K562 (cell line): ENCODE measurements at regions not wholly inside any gene's neighbourhood (a gene's known extent, or its start where the extent isn't known, plus 50 kb on each side); places are given as distances from the start of the nearest gene placed in this dataset.

Experiments
- AFF1 ChIP-seq, 2 experiments: fragments of 450-650 bp; IDR thresholded peaks; 2 replicates each; pipeline ENCODE4 v1.6.1; 2018; ENCODE audit warnings: mild to moderate bottlenecking in 2 of 2, low read depth in 1 of 2; ENCODE audit not compliant: partially characterized antibody in 2 of 2
- ATF3 ChIP-seq, 2 experiments: fragments of 450-650 bp in 1 of 2; sonication (generic) in 1 of 2; formaldehyde crosslinking in 1 of 2; IDR thresholded peaks in 1 of 2; conservative IDR thresholded peaks in 1 of 2; 2 replicates each; pipeline versions ENCODE4 v1.6.1 to v1.8.1; 2016 to 2023; ENCODE audit warnings: mild to moderate bottlenecking in 2 of 2, moderate library complexity in 2 of 2, inconsistent platforms in 1 of 2, missing genetic modification reagents in 1 of 2
- CXXC5 ChIP-seq: fragments of 250-450 bp; sonication (Bioruptor Pico); IDR thresholded peaks from 2 replicates; pipeline ENCODE4 v1.8.0; 2022; ENCODE audit warnings: inconsistent platforms, mild to moderate bottlenecking, moderate library complexity
- DPF2 ChIP-seq: fragments of 450-650 bp; IDR thresholded peaks from 2 replicates; pipeline ENCODE4 v1.6.1; 2016
- E2F6 ChIP-seq, 2 experiments: IDR thresholded peaks; 2 replicates each; pipeline ENCODE4 v1.6.1; 2011; ENCODE audit warnings: borderline replicate concordance in 1 of 2, control low read depth in 1 of 2, low read depth in 1 of 2, low read length in 1 of 2, mild to moderate bottlenecking in 1 of 2, mixed read lengths in 1 of 2, moderate library complexity in 1 of 2; ENCODE audit not compliant: insufficient read depth in 1 of 2, insufficient read length in 1 of 2, poor library complexity in 1 of 2, severe bottlenecking in 1 of 2; ENCODE audit errors: extremely low read depth in 1 of 2
- ELF4 ChIP-seq: fragments of 450-650 bp; formaldehyde crosslinking; IDR thresholded peaks from 2 replicates; pipeline ENCODE4 v1.4.0; 2022; ENCODE audit warnings: missing genetic modification characterization
- ETV6 ChIP-seq, 3 experiments: fragments of 150-350 bp in 1 of 3; sonication (generic) in 1 of 3; formaldehyde crosslinking in 1 of 3; IDR thresholded peaks; 2 replicates each; pipeline versions ENCODE4 v1.6.1 to v1.8.0; 2014 to 2022; ENCODE audit warnings: borderline replicate concordance in 2 of 3, low read depth in 2 of 3, antibody characterized with exemption in 1 of 3, low read length in 1 of 3, mild to moderate bottlenecking in 1 of 3, missing genetic modification reagents in 1 of 3
- HDAC1 ChIP-seq, 2 experiments: fragments of 450-650 bp; IDR thresholded peaks; 2 replicates each; pipeline ENCODE4 v1.6.1; 2016 to 2017; ENCODE audit warnings: inconsistent platforms in 1 of 2, mild to moderate bottlenecking in 1 of 2, moderate library complexity in 1 of 2
- LARP7 ChIP-seq: fragments of 450-650 bp; IDR thresholded peaks from 2 replicates; pipeline ENCODE4 v1.6.1; 2016
- MAFG ChIP-seq: fragments of 450-650 bp; conservative IDR thresholded peaks from 2 replicates; pipeline ENCODE4 v1.6.1; 2016; ENCODE audit warnings: missing genetic modification characterization, missing compliant biosample characterization
- NUFIP1 ChIP-seq: fragments of 450-650 bp; IDR thresholded peaks from 2 replicates; pipeline ENCODE4 v1.6.1; 2018; ENCODE audit not compliant: partially characterized antibody
- OTX1 ChIP-seq: fragments of 450-650 bp; formaldehyde crosslinking; IDR thresholded peaks from 2 replicates; pipeline ENCODE4 v1.4.0; 2022; ENCODE audit warnings: mild to moderate bottlenecking
- PYGO2 ChIP-seq: fragments of 450-650 bp; IDR thresholded peaks from 2 replicates; pipeline ENCODE4 v1.6.1; 2016; ENCODE audit warnings: mild to moderate bottlenecking, missing genetic modification characterization, moderate library complexity, missing compliant biosample characterization
- USF1 ChIP-seq: sonication (generic); formaldehyde crosslinking; IDR thresholded peaks from 2 replicates; pipeline ENCODE4 v1.9.0; 2022; ENCODE audit warnings: mild to moderate bottlenecking, missing genetic modification reagents
- ZNF212 ChIP-seq: fragments of 450-650 bp; formaldehyde crosslinking; IDR thresholded peaks from 2 replicates; pipeline ENCODE4 v1.4.0; 2020; ENCODE audit warnings: mild to moderate bottlenecking
- ZNF395 ChIP-seq: fragments of 200-800 bp; sonication (Bioruptor generic); IDR thresholded peaks from 2 replicates; pipeline ENCODE4 v1.6.1; 2017; ENCODE audit warnings: missing genetic modification characterization, missing compliant biosample characterization
- ZNF644 ChIP-seq: fragments of 200-800 bp; sonication (Bioruptor generic); IDR thresholded peaks from 2 replicates; pipeline ENCODE4 v1.6.1; 2016; ENCODE audit warnings: low read depth, missing genetic modification characterization, missing compliant biosample characterization
- ZNF655 ChIP-seq: fragments of 250-450 bp; sonication (Bioruptor Pico); IDR thresholded peaks from 2 replicates; pipeline ENCODE4 v1.5.0; 2021

- TF ChIP-seq USF1 (CRISPR knock-in tag), result no peak
- TF ChIP-seq MAFG (tag), result no peak
- no peak for TF ChIP-seq ETV6 (IDR thresholded peaks at IDR 0.05; ENCODE audit: borderline replicate concordance in 1 of 2, low read depth in 2 of 2, low read length in 1 of 2)
- TF ChIP-seq ETV6 (CRISPR knock-in tag; IDR thresholded peaks at IDR 0.05; ENCODE audit: borderline replicate concordance), result no peak
- no peak for TF ChIP-seq ATF3 (IDR thresholded peaks at IDR 0.05)
- TF ChIP-seq ATF3 (CRISPR knock-in tag; conservative IDR thresholded peaks at IDR 0.05), result no peak
- TF ChIP-seq ZNF212, result no peak
- TF ChIP-seq ZNF655 (CRISPR knock-in tag), result no peak
- TF ChIP-seq E2F6 (IDR thresholded peaks at IDR 0.05; ENCODE audit: borderline replicate concordance in 1 of 2, extremely low read depth in 1 of 2, insufficient read depth in 1 of 2, insufficient read length in 1 of 2, low read depth in 1 of 2, low read length in 1 of 2, poor library complexity in 1 of 2, severe bottlenecking in 1 of 2), result no peak
- TF ChIP-seq LARP7, result no peak
- TF ChIP-seq CXXC5 (CRISPR knock-in tag), result peak; percentile 86
- peak; percentile 71 for TF ChIP-seq DPF2
- TF ChIP-seq NUFIP1, result no peak
- no peak for TF ChIP-seq ZNF644
- TF ChIP-seq OTX1 (CRISPR knock-in tag), result no peak
- 0 out of 2 replicates have a peak, but pooled peaks have one; percentile 12 for TF ChIP-seq ELF4
- TF ChIP-seq AFF1 (IDR thresholded peaks at IDR 0.05; ENCODE audit: low read depth in 1 of 2, partially characterized antibody in 2 of 2), result peak in 1 of 2 experiments; percentile 73
- TF ChIP-seq ZNF395 (CRISPR knock-in tag), result no peak
- no peak for TF ChIP-seq PYGO2 (tag)
- TF ChIP-seq HDAC1 (IDR thresholded peaks at IDR 0.05), result no peak; a peak in 1 of 4 replicates
Measured at GRCh38 chr6:28751514-28751913, 172.3 kb downstream of the TRIM27 start (continued).
